Loucy (cell line): ENCODE measurements at regions not wholly inside any gene's neighbourhood (a gene's known extent, or its start where the extent isn't known, plus 50 kb on each side); places are given as distances from the start of the nearest gene placed in this dataset.
"Not testable (repeated sequence)": the region's sequence is repeated elsewhere in the genome, so short reads cannot be mapped to it uniquely, and the experiment has no call there.

Source experiments
- H2AFZ ChIP-seq: fragments of 200-600 bp; sonication (generic); 2 replicates; pipeline ENCODE4 v1.6.0; 2016; ENCODE audit warnings: antibody characterized with exemption, mild to moderate bottlenecking, low read length, moderate library complexity
- H3F3A ChIP-seq: fragments of 200-600 bp; 2 replicates; pipeline ENCODE4 v1.6.0; 2016; ENCODE audit warnings: antibody characterized with exemption, low read depth, mild to moderate bottlenecking
- H3K27me3 ChIP-seq: fragments of 200-600 bp; sonication (generic); 2 replicates; pipeline ENCODE4 v1.6.1; 2014; ENCODE audit warnings: low read length, mild to moderate bottlenecking; ENCODE audit not compliant: insufficient read depth, poor library complexity, severe bottlenecking
- H3K36me3 ChIP-seq: fragments of 200-600 bp; sonication (generic); 2 replicates; pipeline ENCODE4 v1.6.1; 2016; ENCODE audit warnings: low read length; ENCODE audit not compliant: insufficient read depth
- H3K4me1 ChIP-seq: fragments of 200-600 bp; sonication (generic); 2 replicates; pipeline ENCODE4 v1.5.1; 2014; ENCODE audit warnings: low read length, mild to moderate bottlenecking; ENCODE audit not compliant: insufficient read depth, poor library complexity, severe bottlenecking
- H3K4me2 ChIP-seq: fragments of 200-600 bp; sonication (generic); 2 replicates; pipeline ENCODE4 v1.6.0; 2014; ENCODE audit warnings: antibody characterized with exemption, low read length, low read depth, mild to moderate bottlenecking; ENCODE audit not compliant: poor library complexity, severe bottlenecking
- H3K4me3 ChIP-seq: fragments of 200-600 bp; sonication (generic); 2 replicates; pipeline ENCODE4 v1.5.1; 2014; ENCODE audit warnings: low read length, mild to moderate bottlenecking, mixed read lengths; ENCODE audit not compliant: poor library complexity, severe bottlenecking
- H3K79me2 ChIP-seq: fragments of 200-600 bp; sonication (generic); 2 replicates; pipeline ENCODE4 v1.6.1; 2014; ENCODE audit warnings: low read length; ENCODE audit not compliant: insufficient read depth
- H3K9ac ChIP-seq: fragments of 200-600 bp; sonication (generic); 2 replicates; pipeline ENCODE4 v1.6.0; 2014; ENCODE audit warnings: mild to moderate bottlenecking, low read depth, low read length, moderate library complexity; ENCODE audit not compliant: poor library complexity, severe bottlenecking
- H3K9me2 ChIP-seq: fragments of 200-600 bp; sonication (generic); replicated peaks from 2 replicates; pipeline ENCODE4 v1.6.1; 2016; ENCODE audit warnings: low read depth, low read length, mixed read lengths
- H3K9me3 ChIP-seq: fragments of 200-600 bp; sonication (generic); 2 replicates; pipeline ENCODE4 v1.6.1; 2014; ENCODE audit warnings: mild to moderate bottlenecking, antibody characterized with exemption, low read length, low read depth; ENCODE audit not compliant: insufficient read depth
- H4K20me1 ChIP-seq: fragments of 200-600 bp; sonication (generic); 2 replicates; pipeline ENCODE4 v1.6.0; 2014; ENCODE audit warnings: antibody characterized with exemption, low read length, mild to moderate bottlenecking; ENCODE audit not compliant: insufficient read depth, poor library complexity, severe bottlenecking
- EZH2phosphoT487 ChIP-seq: fragments of 200-600 bp; IDR thresholded peaks from 2 replicates; pipeline ENCODE4 v1.6.1; 2018; ENCODE audit warnings: antibody characterized with exemption, mild to moderate bottlenecking, moderate library complexity, borderline replicate concordance
- TF ChIP-seq, protein P1 (sequence below): fragments of 200-600 bp; sonication (generic); conservative IDR thresholded peaks from 2 replicates; pipeline ENCODE4 v1.5.1; 2014; ENCODE audit warnings: mild to moderate bottlenecking, antibody characterized with exemption, low read length

DNA sequence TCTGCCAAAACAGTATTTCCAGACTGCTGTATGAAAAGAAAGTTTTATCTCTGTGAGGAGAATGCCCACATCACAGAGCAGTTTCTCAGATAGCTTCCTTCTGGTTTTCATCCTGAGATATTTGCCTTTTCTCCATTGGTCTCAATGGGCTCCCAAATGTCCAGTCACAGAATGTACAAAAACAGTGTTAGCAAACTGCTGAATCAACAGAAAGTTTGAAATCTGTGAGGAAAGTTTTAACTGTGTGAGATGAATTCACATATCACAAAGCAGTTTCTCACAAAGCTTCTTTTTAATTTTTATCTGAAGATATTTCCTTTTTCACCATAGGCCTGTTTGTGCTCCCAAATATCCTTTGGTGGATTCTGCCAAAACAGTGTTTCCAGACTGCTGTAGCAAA lies 207.2 kb upstream of the TRIM48 start:
- Histone ChIP-seq H2AFZ (no peak overlapping the region), H3K9ac (no peak overlapping the region), H3K4me2 (no peak overlapping the region), H3K27me3 (no peaks in the 10 kb centered on the region), H3K4me1 (no peaks in the 10 kb centered on the region), H3K9me3 (peaks cover 21% of the 10 kb centered on the region; the same call in 1 of the 2 replicates), H3K9me2 (no peaks in the 10 kb centered on the region), H3K4me3 (no peak overlapping the region), H3K79me2 (no peaks in the 10 kb centered on the region), H3K36me3 (no peaks in the 10 kb centered on the region), H4K20me1 (no peaks in the 10 kb centered on the region), H3F3A (no peaks in the 10 kb centered on the region)
- no peak for TF ChIP-seq EZH2phosphoT487
- TF ChIP-seq, protein P1, sequence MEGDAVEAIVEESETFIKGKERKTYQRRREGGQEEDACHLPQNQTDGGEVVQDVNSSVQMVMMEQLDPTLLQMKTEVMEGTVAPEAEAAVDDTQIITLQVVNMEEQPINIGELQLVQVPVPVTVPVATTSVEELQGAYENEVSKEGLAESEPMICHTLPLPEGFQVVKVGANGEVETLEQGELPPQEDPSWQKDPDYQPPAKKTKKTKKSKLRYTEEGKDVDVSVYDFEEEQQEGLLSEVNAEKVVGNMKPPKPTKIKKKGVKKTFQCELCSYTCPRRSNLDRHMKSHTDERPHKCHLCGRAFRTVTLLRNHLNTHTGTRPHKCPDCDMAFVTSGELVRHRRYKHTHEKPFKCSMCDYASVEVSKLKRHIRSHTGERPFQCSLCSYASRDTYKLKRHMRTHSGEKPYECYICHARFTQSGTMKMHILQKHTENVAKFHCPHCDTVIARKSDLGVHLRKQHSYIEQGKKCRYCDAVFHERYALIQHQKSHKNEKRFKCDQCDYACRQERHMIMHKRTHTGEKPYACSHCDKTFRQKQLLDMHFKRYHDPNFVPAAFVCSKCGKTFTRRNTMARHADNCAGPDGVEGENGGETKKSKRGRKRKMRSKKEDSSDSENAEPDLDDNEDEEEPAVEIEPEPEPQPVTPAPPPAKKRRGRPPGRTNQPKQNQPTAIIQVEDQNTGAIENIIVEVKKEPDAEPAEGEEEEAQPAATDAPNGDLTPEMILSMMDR: no peak

DNA sequence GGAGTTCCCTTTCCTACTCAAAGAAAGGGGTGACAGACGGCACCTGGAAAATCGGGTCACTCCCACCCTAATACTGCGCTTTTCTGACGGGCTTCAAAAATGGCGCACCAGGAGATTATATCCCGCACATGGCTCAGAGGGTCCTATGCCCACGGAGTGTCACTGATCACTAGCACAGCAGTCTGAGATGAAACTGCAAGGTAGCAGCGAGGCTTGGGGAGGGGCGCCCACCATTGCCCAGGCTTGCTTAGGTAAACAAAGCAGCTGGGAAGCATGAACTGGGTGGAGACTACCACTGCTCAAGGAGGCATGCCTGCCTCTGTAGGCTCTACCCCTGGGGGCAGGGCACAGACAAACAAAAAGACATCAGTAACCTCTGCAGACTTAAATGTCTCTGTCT lies 177.4 kb upstream of the TRIM48 start:
- not testable (repeated sequence) for H3K9me2 ChIP-seq, H3K4me2 ChIP-seq, H3K79me2 ChIP-seq, H4K20me1 ChIP-seq, H3K27me3 ChIP-seq, H3K4me1 ChIP-seq, H2AFZ ChIP-seq, H3K4me3 ChIP-seq, H3K9me3 ChIP-seq, H3F3A ChIP-seq, H3K36me3 ChIP-seq, H3K9ac ChIP-seq

DNA sequence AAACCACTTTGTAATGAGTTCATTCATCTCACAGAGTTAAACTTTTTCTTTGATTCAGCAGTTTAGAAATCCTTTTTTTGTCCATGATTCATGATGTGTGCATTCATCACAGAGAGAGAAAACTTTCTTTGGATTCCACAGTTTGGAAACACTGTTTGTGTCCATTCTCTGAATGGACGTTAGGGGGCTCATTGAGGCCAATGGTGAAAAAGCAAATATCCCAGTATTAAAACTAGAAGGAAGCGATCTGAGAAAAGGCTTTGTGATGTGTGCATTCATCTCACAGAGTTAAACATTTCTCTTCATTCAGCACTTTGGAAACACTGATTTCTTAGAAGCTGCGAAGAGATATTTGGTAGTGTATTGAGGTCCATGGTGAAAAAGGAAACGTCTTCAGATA lies 155.6 kb upstream of the TRIM48 start:
- TF ChIP-seq EZH2phosphoT487: no peak
- TF ChIP-seq, protein P1: peak; percentile 13
- Histone ChIP-seq H3K36me3 (no peaks in the 10 kb centered on the region), H3K79me2 (no peaks in the 10 kb centered on the region), H3K27me3 (no peaks in the 10 kb centered on the region), H3K4me2 (no peak overlapping the region), H3K4me3 (no peak overlapping the region), H3K4me1 (no peaks in the 10 kb centered on the region), H4K20me1 (no peaks in the 10 kb centered on the region), H2AFZ (no peak overlapping the region), H3K9me2 (no peaks in the 10 kb centered on the region), H3K9ac (no peak overlapping the region), H3K9me3 (peaks cover 12% of the 10 kb centered on the region), H3F3A (no peaks in the 10 kb centered on the region)
